Suprapubic skin (tissue), 3 donors: ENCODE measurements at regions not wholly inside any gene's neighbourhood (a gene's known extent, or its start where the extent isn't known, plus 50 kb on each side); places are given as distances from the start of the nearest gene placed in this dataset.

ENCODE experiments used
- CTCF ChIP-seq, 2 donors: fragments of 200-600 bp in 1 of 2; fragments of 450-650 bp in 1 of 2; sonication (generic) in 1 of 2; IDR thresholded peaks; one replicate each; pipeline ENCODE4 v1.5.1; 2016 to 2019; ENCODE audit warnings: antibody characterized with exemption in 2 of 2, mild to moderate bottlenecking in 1 of 2, moderate library complexity in 1 of 2
- EP300 ChIP-seq: sonication (generic); formaldehyde crosslinking; IDR thresholded peaks from one replicate; pipeline ENCODE4 v1.6.1; 2017; ENCODE audit warnings: antibody characterized with exemption

DNA sequence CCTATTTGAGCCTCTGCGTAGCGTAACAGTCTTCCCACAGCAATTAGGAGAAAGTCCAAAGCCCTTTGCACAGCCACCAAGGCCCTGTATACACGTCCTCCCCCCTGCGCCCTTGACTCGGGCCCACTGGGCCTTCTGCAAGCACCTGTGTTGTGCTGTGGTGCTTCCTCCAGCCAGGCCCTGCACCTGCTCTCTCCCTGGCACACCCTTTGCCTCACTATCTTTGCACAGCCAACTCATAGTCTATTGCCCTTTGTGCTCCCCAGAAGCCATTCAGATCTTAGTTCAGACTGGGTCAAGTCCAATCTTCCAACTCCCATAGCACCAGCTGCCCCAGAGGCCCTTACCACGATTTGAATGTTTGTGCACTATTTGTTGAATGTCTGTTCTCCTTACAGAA lies 271.6 kb upstream of the MGAT5 start:
- no peak for TF ChIP-seq CTCF (IDR thresholded peaks at IDR 0.05)
- TF ChIP-seq EP300, result no peak
